HG02759 (cell line): ENCODE measurements at regions not wholly inside any gene's neighbourhood (a gene's known extent, or its start where the extent isn't known, plus 50 kb on each side); places are given as distances from the start of the nearest gene placed in this dataset.
A peak's percentile ranks its signal among the peaks of the same experiment; 100 is the strongest.

Experiments
- ATAC-seq: cut with Tn5 transposase; IDR thresholded peaks from one replicate; pipeline ENCODE4 v1.9.1; 2021; ENCODE audit warnings: mild to moderate bottlenecking, moderate library complexity; ENCODE audit not compliant: unreplicated experiment

DNA sequence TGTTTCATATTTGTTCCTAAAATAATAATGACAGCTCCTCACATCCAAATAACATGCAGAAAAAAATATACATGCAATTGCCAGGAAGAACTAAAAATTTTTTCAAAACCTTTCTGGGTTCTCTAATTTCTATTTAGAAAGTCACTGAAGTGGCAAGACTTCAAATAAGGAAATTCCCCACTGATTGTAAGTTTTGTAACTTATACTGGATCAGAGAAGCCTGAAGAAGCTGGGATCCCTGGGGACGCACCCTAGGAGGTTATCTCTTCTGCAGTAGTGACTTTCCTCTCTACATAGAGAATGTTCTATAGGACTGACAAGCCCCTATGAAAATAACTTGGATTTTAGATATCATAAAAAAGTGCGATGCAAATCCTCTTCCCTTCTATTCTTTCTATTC is 182.6 kb downstream of the MRPL39 start:
- no peak for ATAC-seq

GRCh38 chr21:25424048-25424447 is 183.2 kb downstream of the MRPL39 start:
- ATAC-seq, result no peak

- no peak for ATAC-seq
These were observed 184.4 kb downstream of the MRPL39 start for GRCh38 chr21:25422610-25423608.

DNA sequence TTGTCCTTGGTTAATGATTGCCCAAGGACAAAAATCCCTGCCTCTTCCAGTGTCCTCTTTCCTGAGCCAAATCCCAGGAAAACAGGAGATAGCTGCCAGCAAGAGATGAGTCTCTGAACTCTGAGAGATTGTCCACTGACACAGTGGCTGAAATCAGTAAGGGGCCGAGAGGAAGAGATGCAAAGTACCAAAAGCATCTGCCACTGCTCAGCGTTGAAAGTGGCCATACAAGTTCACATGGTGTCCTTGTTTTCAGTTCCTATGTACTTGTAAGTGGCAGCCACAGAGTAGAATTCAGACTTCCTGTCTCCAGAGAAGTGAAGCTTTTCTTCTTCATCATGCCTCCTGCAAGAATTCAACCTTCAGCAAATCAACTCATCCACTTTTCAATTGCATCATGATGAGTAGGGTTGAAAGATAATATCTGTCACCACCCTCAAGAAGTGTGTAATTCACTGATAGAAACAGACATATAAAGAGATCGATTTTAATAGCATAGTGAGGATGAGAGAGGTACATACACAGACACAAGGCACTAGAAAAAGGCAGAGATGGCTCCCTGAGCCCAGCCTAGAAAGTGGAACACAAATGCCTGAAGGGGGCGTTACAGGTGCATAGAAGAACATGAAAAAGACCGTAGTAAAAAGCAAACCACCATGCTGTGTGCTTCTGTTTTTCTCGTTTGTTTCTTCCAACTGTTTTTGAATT is 185.8 kb downstream of the MRPL39 start:
- peak; percentile 72 for ATAC-seq

DNA sequence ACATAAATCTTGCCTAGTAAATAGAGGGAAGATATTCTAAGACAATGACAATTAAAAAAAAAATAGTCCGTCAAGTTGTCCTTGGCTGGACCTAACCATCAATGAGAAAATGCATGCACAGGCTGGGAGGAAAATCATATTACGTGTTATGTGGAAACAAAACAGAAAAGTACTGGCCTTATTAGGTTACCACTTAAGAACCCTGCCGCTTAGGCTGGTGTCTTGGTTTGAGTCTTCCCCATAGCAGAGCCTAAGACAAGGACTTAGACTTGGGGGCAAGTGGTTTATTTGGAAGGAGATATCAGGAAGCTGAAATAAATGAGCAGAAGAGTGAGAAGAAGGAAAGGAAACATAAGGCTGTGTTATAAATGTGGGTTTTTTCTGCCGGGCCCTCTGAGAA is 186.4 kb downstream of the MRPL39 start:
- peak; percentile 2 for ATAC-seq

- ATAC-seq, result no peak
These were observed 190.6 kb downstream of the MRPL39 start for GRCh38 chr21:25416669-25417068.

DNA sequence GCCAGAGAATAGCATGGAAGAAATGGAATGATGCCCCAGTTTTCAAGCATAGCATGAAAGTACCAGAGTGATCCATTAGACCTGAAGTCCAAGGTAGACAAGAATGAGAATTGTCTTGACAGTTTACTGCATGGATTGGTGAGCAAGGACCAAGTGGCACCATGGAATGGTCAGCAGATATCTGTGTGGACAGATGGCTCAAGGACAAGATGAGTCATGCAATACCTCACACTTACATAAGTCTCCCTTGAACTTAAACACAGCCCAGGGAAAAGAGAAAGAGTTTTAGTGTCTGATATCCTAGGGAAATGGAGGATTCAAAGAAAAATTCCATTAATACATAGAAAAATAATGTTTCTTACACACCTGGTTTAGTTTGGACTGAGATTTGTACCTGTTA is 195.2 kb downstream of the MRPL39 start:
- ATAC-seq, result no peak

- ATAC-seq, result no peak
These were observed 197.3 kb downstream of the MRPL39 start for GRCh38 chr21:25409978-25410377.

GRCh38 chr21:25408666-25409065 is 198.6 kb downstream of the MRPL39 start:
- ATAC-seq, result no peak

DNA sequence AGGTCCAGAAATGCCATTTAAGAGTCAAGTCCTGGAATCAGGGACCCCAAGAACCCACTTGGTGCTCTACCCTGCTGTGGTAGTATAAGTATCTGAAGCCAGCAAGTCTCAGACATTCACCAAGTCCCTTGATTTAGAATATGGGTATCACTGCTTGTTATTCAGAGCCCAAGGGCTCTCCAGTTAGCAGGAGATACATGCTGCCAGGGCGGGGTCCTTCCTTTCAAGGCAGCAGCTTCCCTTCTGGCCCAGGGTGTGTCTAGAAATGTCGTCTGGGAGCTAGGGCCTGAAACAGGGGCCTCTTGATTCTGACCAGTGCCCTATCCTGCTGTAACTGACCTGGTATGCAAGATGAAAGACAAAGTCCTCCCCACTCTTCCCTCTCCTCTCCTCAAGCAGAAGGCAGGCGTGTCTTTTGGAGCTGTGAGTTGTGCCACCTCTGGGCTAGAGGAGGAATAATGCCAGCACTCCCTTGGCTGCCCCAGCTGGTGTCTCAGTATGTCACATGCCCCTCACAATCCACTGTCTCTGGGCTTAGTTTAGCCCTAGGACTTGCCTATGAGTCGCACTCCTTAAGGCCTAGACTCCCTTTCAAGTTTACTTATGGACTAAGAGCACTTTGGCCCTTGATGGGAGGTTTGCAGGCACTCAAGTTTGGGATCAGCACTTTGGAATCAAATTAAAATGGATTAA is 200.2 kb downstream of the MRPL39 start:
- ATAC-seq, result no peak

GRCh38 chr21:25405984-25406383 is 201.3 kb downstream of the MRPL39 start:
- no peak for ATAC-seq

GRCh38 chr21:25402134-25402961 is 204.9 kb downstream of the MRPL39 start:
- ATAC-seq, result no peak

DNA sequence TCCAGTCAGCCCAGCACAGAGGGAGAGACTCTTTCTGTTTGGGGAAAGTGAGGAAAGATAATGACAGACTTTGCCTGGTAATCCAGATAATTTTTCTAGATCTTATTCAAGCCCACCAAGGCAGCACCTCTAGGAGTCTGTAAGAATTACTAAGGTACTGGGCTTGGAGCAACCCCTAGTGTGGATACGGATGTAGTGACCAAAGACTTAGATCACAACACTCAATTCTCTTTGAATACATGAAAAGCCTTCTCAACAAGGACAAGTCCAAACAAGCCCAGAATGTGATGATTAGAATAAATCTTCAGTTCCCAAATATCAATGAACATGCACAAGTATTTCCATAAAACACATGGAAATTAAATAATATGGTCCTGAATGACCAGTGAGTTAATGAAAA is 206.9 kb downstream of the MRPL39 start:
- ATAC-seq, result no peak

DNA sequence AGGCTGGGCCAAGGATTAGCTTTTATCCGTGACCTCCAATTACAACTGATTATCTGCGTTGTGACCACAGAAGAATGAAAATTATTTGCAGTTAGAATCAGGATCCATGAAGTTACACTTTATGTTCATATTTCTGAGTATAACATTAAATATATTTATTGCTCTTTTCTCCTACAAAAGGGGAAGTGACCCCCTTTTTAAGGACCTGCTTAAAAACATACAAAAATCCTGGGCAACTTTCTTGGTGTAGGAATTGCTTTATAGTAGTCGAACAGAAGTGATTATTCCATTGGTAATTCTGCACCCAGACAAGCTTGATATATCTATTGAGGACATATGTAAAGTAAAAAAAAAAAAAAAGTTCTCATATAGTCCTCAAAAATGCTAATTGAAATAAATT is 208.7 kb downstream of the MRPL39 start:
- no peak for ATAC-seq

GRCh38 chr21:25396135-25396711 is 211.1 kb downstream of the MRPL39 start:
- peak; percentile 91 for ATAC-seq

- ATAC-seq, result no peak
These were observed 215.5 kb downstream of the MRPL39 start for GRCh38 chr21:25391777-25392176.

DNA sequence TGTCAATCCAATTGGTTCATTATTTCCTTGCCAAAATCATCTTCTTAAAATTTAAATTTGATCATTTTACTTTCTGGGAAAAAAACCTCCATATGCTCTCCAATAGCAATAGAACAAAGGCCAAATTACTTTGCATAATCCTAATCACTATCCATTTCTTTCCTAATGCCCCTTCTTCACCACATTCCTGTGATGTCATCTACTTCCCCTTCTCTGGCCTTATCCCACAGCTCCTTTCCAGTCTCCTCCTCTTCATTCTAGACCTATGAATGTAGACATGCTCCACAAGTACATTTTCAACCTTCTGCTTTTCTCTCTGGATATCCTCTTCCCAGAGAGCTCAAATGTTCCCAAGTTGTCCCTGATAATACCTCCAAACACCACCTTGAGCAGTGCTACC is 216.6 kb downstream of the MRPL39 start:
- ATAC-seq, result no peak

- ATAC-seq, result no peak
These were observed 219.6 kb downstream of the MRPL39 start for GRCh38 chr21:25387665-25388064.

GRCh38 chr21:25385911-25386474 is 221.3 kb downstream of the MRPL39 start:
- peak; percentile 46 for ATAC-seq

GRCh38 chr21:25385341-25385740 is 221.9 kb downstream of the MRPL39 start:
- ATAC-seq, result no peak
